Muscle of leg (tissue), 3 donors: ENCODE measurements at regions not wholly inside any gene's neighbourhood (a gene's known extent, or its start where the extent isn't known, plus 50 kb on each side); places are given as distances from the start of the nearest gene placed in this dataset.

ENCODE experiments used
- DNase-seq: peaks from one replicate; pipeline ENCODE4 v3.0.0; 2013
- H3K27ac ChIP-seq: one replicate; pipeline ENCODE4 v1.5.1; 2013; ENCODE audit warnings: mild to moderate bottlenecking, low read length, control low read depth
- H3K27me3 ChIP-seq: one replicate; pipeline ENCODE4 v1.6.1; 2013; ENCODE audit warnings: low read length; ENCODE audit not compliant: control insufficient read depth, insufficient read depth
- H3K36me3 ChIP-seq: one replicate; pipeline ENCODE4 v1.6.1; 2013; ENCODE audit warnings: low read length; ENCODE audit not compliant: control insufficient read depth, insufficient read depth
- H3K4me1 ChIP-seq: one replicate; pipeline ENCODE4 v1.6.1; 2013; ENCODE audit warnings: low read length; ENCODE audit not compliant: control insufficient read depth, insufficient read depth
- H3K4me3 ChIP-seq: one replicate; pipeline ENCODE4 v1.5.1; 2013; ENCODE audit warnings: low read length, control low read depth
- H3K9me3 ChIP-seq: replicated peaks from 2 replicates; pipeline ENCODE4 v1.6.1; 2013; ENCODE audit warnings: low read depth, low read length; ENCODE audit not compliant: control insufficient read depth
- WGBS: methylation state at CpG from one replicate; pipeline ENCODE4 v1.1.5; 2013; ENCODE audit warnings: missing lambda C conversion rate; ENCODE audit not compliant: insufficient coverage; 5-methylcytosine and 5-hydroxymethylcytosine counted together

GRCh38 chr5:171659896-171660295 lies 125.7 kb upstream of the SMIM23 start:
- H3K9me3 ChIP-seq, result no peaks in the 10 kb centered on the region
- WGBS, result 11% methylated on average over 4 of the region's 5 CpGs
- H3K27ac ChIP-seq, result peak overlapping the region; percentile 83
- H3K36me3 ChIP-seq, result no peaks in the 10 kb centered on the region
- no peak overlapping the region for H3K4me3 ChIP-seq
- peaks cover 11% of the 10 kb centered on the region for H3K4me1 ChIP-seq
- DNase-seq, result peak; percentile 91
- H3K27me3 ChIP-seq, result no peaks in the 10 kb centered on the region

- Histone ChIP-seq H3K4me3 (no peak overlapping the region), H3K27me3 (no peaks in the 10 kb centered on the region), H3K9me3 (no peaks in the 10 kb centered on the region), H3K36me3 (no peaks in the 10 kb centered on the region), H3K27ac (peak overlapping the region; percentile 83), H3K4me1 (peaks cover 11% of the 10 kb centered on the region)
- DNase-seq, result no peak
- 75% methylated on average over 6 of the region's 9 CpGs for WGBS
These were observed 125.2 kb upstream of the SMIM23 start for GRCh38 chr5:171660434-171660833.

DNA sequence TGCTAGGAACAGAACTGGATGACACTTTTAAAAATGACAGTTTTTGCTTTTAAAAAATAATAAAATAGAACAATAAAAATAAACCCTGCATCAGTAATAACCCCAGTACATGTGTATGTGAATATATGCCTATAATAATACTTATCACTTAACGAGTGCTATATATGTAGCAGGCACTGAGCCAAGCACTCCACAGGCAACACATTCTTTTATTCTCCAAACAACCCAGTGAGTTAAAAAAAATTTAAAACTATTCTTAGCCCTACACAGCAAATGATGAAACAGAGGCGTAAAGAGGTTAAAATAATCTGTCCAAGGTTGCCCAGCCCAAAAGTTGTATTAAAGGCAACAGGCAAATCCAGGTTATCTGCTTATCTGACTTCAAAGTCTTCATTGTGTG lies 124.5 kb upstream of the SMIM23 start:
- Histone ChIP-seq H3K27me3 (no peaks in the 10 kb centered on the region), H3K4me3 (no peak overlapping the region), H3K4me1 (peaks cover 11% of the 10 kb centered on the region), H3K36me3 (no peaks in the 10 kb centered on the region), H3K9me3 (no peaks in the 10 kb centered on the region), H3K27ac (no peak overlapping the region)
- no CpG with 5 or more reads among the region's 2 CpGs for WGBS
- DNase-seq, result peak; percentile 53

- no peaks in the 10 kb centered on the region for H3K36me3 ChIP-seq
- DNase-seq, result peak; percentile 79
- no peaks in the 10 kb centered on the region for H3K9me3 ChIP-seq
- 46% methylated on average over 2 of the region's 9 CpGs for WGBS
- no peaks in the 10 kb centered on the region for H3K27me3 ChIP-seq
- no peak overlapping the region for H3K4me3 ChIP-seq
- peak overlapping the region; percentile 17 for H3K27ac ChIP-seq
- H3K4me1 ChIP-seq, result peaks cover 22% of the 10 kb centered on the region
These were observed 122.1 kb upstream of the SMIM23 start for GRCh38 chr5:171663311-171664085.

DNA sequence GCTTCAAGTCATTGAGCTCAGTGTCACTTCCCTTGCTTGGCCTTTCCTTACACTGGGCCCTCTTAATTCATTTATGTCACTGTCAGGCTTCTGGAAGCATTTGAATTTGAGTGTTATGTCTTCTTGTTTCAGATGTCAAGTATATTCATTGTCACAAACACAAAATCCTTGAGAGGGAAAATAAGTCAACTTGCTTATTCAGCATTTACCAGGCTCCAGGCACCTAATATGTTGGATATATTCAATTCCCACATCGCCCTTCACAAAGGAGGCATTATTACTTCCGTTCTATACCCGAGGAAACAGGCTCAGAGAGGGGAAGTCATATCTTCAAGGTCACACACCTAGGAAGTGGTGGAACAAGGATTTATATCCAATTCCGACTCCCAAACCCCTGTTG lies 121.1 kb upstream of the SMIM23 start:
- Histone ChIP-seq H3K9me3 (no peaks in the 10 kb centered on the region), H3K4me1 (peaks cover 22% of the 10 kb centered on the region), H3K27ac (no peak overlapping the region), H3K27me3 (no peaks in the 10 kb centered on the region), H3K36me3 (no peaks in the 10 kb centered on the region), H3K4me3 (no peak overlapping the region)
- no peak for DNase-seq
- WGBS, result 100% methylated on average over 1 of the region's 4 CpGs

GRCh38 chr5:171666815-171667214 lies 118.8 kb upstream of the SMIM23 start:
- 85% methylated on average over 7 of the region's 10 CpGs for WGBS
- Histone ChIP-seq H3K27me3 (no peaks in the 10 kb centered on the region), H3K4me3 (no peak overlapping the region), H3K27ac (no peak overlapping the region), H3K4me1 (peaks cover 13% of the 10 kb centered on the region), H3K9me3 (no peaks in the 10 kb centered on the region), H3K36me3 (no peaks in the 10 kb centered on the region)
- DNase-seq, result no peak

DNA sequence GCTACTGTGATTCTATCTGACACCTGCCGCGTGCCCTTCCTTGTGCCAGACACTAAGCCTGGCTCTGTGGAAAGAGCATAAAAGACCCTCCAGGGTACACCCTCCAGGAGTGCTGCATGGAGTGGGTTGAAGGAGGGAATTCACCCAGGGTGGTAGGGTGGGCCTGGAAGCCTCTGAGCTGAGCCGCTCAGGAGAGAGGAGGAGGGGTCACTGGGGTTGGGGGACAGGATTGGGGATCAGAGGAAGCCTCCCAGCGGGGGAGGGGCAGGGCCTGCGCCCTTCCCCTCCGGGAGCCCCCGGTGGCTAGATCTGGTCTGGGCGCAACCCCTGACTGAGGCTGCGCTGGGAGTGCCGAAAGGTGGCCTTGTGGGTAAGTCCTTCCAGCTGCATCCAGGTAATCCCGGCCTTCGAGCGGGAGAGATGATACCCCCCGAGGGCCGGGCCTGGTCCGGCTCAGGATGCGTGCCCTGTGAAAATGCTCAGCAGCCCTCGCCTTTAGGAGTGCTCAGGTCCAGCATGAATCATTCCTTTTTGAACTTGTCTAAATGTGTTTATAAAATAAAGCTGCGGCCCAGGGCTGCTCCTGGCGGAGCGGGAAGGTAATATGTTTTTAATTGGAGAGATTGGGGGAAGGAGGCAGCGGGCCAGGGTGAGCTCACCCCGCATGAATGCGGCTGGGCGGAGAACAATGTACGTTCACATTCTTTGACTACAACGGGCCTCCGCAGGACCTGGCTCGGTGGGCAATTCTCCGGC lies 118.1 kb upstream of the SMIM23 start:
- peak overlapping the region; percentile 89 for H3K27ac ChIP-seq
- H3K4me1 ChIP-seq, result peaks cover 13% of the 10 kb centered on the region
- WGBS, result 24% methylated on average over 28 of the region's 30 CpGs

GRCh38 chr5:171668097-171668412 lies 117.6 kb upstream of the SMIM23 start:
- Histone ChIP-seq H3K9me3 (no peaks in the 10 kb centered on the region), H3K36me3 (no peaks in the 10 kb centered on the region), H3K4me3 (no peak overlapping the region), H3K27me3 (no peaks in the 10 kb centered on the region), H3K27ac (peak overlapping the region; percentile 89), H3K4me1 (peaks cover 13% of the 10 kb centered on the region)
- no peak for DNase-seq
- WGBS, result 39% methylated on average over 14 of the region's 17 CpGs

More for the DNA sequence above, 118.1 kb upstream of the SMIM23 start:
- DNase-seq, result peak; percentile 92
- Histone ChIP-seq H3K4me3 (no peak overlapping the region), H3K27me3 (no peaks in the 10 kb centered on the region), H3K9me3 (no peaks in the 10 kb centered on the region), H3K36me3 (no peaks in the 10 kb centered on the region)

GRCh38 chr5:171669571-171669970 lies 116.0 kb upstream of the SMIM23 start:
- H3K27me3 ChIP-seq, result peaks cover 2% of the 10 kb centered on the region
- H3K9me3 ChIP-seq, result peaks cover 5% of the 10 kb centered on the region
- no peak overlapping the region for H3K4me3 ChIP-seq
- DNase-seq, result peak; percentile 86
- peak overlapping the region; percentile 47 for H3K27ac ChIP-seq
- H3K36me3 ChIP-seq, result no peaks in the 10 kb centered on the region
- H3K4me1 ChIP-seq, result peaks cover 13% of the 10 kb centered on the region

GRCh38 chr5:171672556-171672955 lies 113.1 kb upstream of the SMIM23 start:
- peaks cover 3% of the 10 kb centered on the region for H3K27me3 ChIP-seq
- peaks cover 8% of the 10 kb centered on the region for H3K4me1 ChIP-seq
- no peak for DNase-seq
- no peak overlapping the region for H3K4me3 ChIP-seq
- H3K9me3 ChIP-seq, result peaks cover 5% of the 10 kb centered on the region
- H3K27ac ChIP-seq, result no peak overlapping the region
- no CpG with 5 or more reads among the region's 6 CpGs for WGBS
- no peaks in the 10 kb centered on the region for H3K36me3 ChIP-seq
